ENCODE measurements at regions not wholly inside any gene's neighbourhood (a gene's known extent, or its start where the extent isn't known, plus 50 kb on each side); places are given as distances from the start of the nearest gene placed in this dataset.

DNA sequence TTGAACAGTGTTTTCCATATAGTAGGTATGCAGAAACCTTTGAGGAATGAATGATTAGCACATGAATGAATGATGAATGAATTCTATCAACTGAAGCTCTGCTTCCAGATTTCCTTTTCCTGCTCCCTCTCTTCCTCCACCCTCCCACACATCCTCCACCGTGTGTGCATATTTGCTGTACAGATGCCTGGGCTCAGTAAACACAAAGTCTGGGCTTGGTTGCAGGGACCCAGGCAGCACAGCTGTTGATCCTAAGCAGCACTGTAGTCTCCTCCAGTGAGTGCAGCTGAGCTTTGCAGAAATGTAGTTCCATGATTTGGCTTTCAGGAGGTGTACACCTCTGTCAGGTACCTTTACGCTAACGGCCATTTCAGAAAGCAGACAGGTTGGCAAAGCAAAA is 611.7 kb downstream of the NUF2 start:
- Histone ChIP-seq H3K36me3 (replicated peaks in 1 of 2; ENCODE audit: control insufficient read depth in 1 of 2, insufficient read depth in 2 of 2, low read length in 1 of 2) (no peaks in the 10 kb centered on the region), H3K79me2 (ENCODE audit: insufficient read depth) (no peaks in the 10 kb centered on the region), H4K20me1 (ENCODE audit: insufficient read depth) (no peaks in the 10 kb centered on the region), H2AFZ (ENCODE audit: low read depth) (no peak overlapping the region), H3K27me3 (ENCODE audit: insufficient read depth) (no peaks in the 10 kb centered on the region), H3K27ac (ENCODE audit: low read depth in 2 of 2, low read length in 1 of 2) (no peak overlapping the region), H3F3A (replicated peaks; ENCODE audit: insufficient read depth) (no peaks in the 10 kb centered on the region), H3K4me3 (ENCODE audit: low read depth in 2 of 2, low read length in 1 of 2) (no peak overlapping the region), H3K9ac (no peak overlapping the region), H3K9me2 (no peaks in the 10 kb centered on the region), H3K4me1 (ENCODE audit: control insufficient read depth in 1 of 2, insufficient read depth in 2 of 2, low read depth in 1 of 2, low read length in 1 of 2) (peaks cover 0 to 2% of the 10 kb centered on the region in 2 experiments; a peak in 1 of 4 replicates), H3K9me3 (no peaks in the 10 kb centered on the region), H3K4me2 (no peak overlapping the region)
- DNase-seq = no peak
- ChIA-PET CTCF (no interaction called here), POLR2A (no interaction called here)
- TF ChIP-seq POLR2AphosphoS5 (IDR thresholded peaks at IDR 0.05; ENCODE audit: low read depth, low read length) (no peak), CHD2 (IDR thresholded peaks at IDR 0.05; ENCODE audit: low read length, partially characterized antibody) (no peak), JUND (IDR thresholded peaks at IDR 0.05) (no peak), FOXM1 (IDR thresholded peaks at IDR 0.05; ENCODE audit: low read depth) (no peak), GABPA (IDR thresholded peaks at IDR 0.05; ENCODE audit: low read depth) (no peak), RFX5 (IDR thresholded peaks at IDR 0.05; ENCODE audit: low read length) (no peak), GATA2 (CRISPR knock-in tag; IDR thresholded peaks at IDR 0.05) (no peak), TAF1 (IDR thresholded peaks at IDR 0.05; ENCODE audit: borderline replicate concordance, low read depth, low read length) (no peak), RXRA (IDR thresholded peaks at IDR 0.05; ENCODE audit: borderline replicate concordance, low read depth) (no peak)
- TF ChIP-seq, protein P1, sequence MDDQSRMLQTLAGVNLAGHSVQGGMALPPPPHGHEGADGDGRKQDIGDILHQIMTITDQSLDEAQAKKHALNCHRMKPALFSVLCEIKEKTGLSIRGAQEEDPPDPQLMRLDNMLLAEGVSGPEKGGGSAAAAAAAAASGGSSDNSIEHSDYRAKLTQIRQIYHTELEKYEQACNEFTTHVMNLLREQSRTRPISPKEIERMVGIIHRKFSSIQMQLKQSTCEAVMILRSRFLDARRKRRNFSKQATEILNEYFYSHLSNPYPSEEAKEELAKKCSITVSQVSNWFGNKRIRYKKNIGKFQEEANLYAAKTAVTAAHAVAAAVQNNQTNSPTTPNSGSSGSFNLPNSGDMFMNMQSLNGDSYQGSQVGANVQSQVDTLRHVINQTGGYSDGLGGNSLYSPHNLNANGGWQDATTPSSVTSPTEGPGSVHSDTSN (IDR thresholded peaks at IDR 0.05) = no peak
- TF ChIP-seq, protein P2, sequence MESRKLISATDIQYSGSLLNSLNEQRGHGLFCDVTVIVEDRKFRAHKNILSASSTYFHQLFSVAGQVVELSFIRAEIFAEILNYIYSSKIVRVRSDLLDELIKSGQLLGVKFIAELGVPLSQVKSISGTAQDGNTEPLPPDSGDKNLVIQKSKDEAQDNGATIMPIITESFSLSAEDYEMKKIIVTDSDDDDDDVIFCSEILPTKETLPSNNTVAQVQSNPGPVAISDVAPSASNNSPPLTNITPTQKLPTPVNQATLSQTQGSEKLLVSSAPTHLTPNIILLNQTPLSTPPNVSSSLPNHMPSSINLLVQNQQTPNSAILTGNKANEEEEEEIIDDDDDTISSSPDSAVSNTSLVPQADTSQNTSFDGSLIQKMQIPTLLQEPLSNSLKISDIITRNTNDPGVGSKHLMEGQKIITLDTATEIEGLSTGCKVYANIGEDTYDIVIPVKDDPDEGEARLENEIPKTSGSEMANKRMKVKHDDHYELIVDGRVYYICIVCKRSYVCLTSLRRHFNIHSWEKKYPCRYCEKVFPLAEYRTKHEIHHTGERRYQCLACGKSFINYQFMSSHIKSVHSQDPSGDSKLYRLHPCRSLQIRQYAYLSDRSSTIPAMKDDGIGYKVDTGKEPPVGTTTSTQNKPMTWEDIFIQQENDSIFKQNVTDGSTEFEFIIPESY (IDR thresholded peaks at IDR 0.05; ENCODE audit: borderline replicate concordance, low read depth) = no peak
- WGBS (ENCODE audit: low lambda C conversion rate) = 36% methylated on average over 3 of the region's 3 CpGs

DNA sequence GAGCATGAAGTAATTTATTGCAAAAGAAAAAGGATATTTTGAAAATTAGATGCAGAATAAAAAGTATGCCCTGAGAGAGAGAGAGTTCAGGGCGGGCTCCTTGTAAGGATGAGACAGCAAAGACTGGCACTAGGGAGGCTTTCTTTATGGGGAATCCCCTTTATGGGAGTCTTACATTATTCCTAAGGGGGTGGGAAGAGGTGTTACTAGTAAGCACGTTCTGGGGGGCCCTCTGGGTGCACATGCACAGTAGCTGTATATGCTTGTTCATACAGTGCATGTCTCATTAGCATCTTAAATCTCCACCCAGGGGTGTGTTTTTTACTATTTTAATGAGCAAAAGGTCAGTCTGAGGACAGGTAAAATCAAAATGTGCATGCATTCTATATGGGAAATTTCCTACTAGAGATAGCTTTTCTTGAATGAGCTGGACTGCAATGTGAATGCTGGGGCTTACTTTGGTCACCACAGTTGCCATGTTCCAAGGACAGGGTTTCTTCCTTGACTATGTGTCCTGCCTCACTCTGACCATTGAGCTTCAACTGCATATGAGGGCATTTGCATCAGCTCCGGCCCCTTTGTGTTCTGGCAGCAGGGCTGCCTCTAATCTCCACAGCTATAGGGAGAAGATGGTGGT is 614.1 kb downstream of the NUF2 start:
- no peak overlapping the region for H3K27ac ChIP-seq (ENCODE audit: low read depth in 2 of 2, low read length in 1 of 2)
- no peak overlapping the region for H3K4me2 ChIP-seq
- no peaks in the 10 kb centered on the region for H3K9me2 ChIP-seq
- H3K36me3 ChIP-seq (replicated peaks in 1 of 2; ENCODE audit: control insufficient read depth in 1 of 2, insufficient read depth in 2 of 2, low read length in 1 of 2) = no peaks in the 10 kb centered on the region
- no peaks in the 10 kb centered on the region for H3K27me3 ChIP-seq (ENCODE audit: insufficient read depth)
- H3K9ac ChIP-seq = no peak overlapping the region
- H3K9me3 ChIP-seq = no peaks in the 10 kb centered on the region; the same call in 1 of the 2 replicates
- H3K4me3 ChIP-seq (ENCODE audit: low read depth in 2 of 2, low read length in 1 of 2) = no peak overlapping the region
- H4K20me1 ChIP-seq (ENCODE audit: insufficient read depth) = no peaks in the 10 kb centered on the region
- no peak overlapping the region for H2AFZ ChIP-seq (ENCODE audit: low read depth)
- CTCF ChIA-PET = interaction anchor here (0.9 kb wide), 1 partner anchor 11 kb away, joined by 4 read pairs; no protein-coding TSS in a partner anchor
- WGBS (ENCODE audit: low lambda C conversion rate) = 11% methylated on average over 3 of the region's 3 CpGs
- POLR2A ChIA-PET = no interaction called here
- H3K79me2 ChIP-seq (ENCODE audit: insufficient read depth) = no peaks in the 10 kb centered on the region
- no peak for DNase-seq
- no peaks in the 10 kb centered on the region for H3F3A ChIP-seq (replicated peaks; ENCODE audit: insufficient read depth)
- TF ChIP-seq GABPA (IDR thresholded peaks at IDR 0.05; ENCODE audit: low read depth) = no peak
- no peak for TF ChIP-seq FOXJ3 (CRISPR knock-in tag; IDR thresholded peaks at IDR 0.05)
- no peak for TF ChIP-seq TAF1 (IDR thresholded peaks at IDR 0.05; ENCODE audit: borderline replicate concordance, low read depth, low read length)
- TF ChIP-seq RAD21 (IDR thresholded peaks at IDR 0.05; ENCODE audit: low read length) = no peak
- no peak for TF ChIP-seq JUND (IDR thresholded peaks at IDR 0.05)
- TF ChIP-seq EZH2phosphoT487 (IDR thresholded peaks at IDR 0.05; ENCODE audit: borderline replicate concordance, low read depth) = no peak
- H3K4me1 ChIP-seq (ENCODE audit: control insufficient read depth in 1 of 2, insufficient read depth in 2 of 2, low read depth in 1 of 2, low read length in 1 of 2) = no peaks in the 10 kb centered on the region

Data from SK-N-SH (cell line).